Body of pancreas (tissue), 4 donors: ENCODE measurements at regions not wholly inside any gene's neighbourhood (a gene's known extent, or its start where the extent isn't known, plus 50 kb on each side); places are given as distances from the start of the nearest gene placed in this dataset.

ENCODE experiments used
- ATAC-seq: fragments of 150-250 bp; one replicate; pipeline ENCODE4 v1.9.1; 2016
- DNase-seq, 4 donors: peaks; one replicate each; pipeline ENCODE4 v3.0.0-alpha.2; 2019
- H3K27ac ChIP-seq, 4 donors: fragments of 200-600 bp; sonication (generic); 1 replicate in 3 of 4; 2 replicates in 1 of 4; pipeline versions ENCODE4 v1.5.1 to v1.6.1; 2016 to 2019; ENCODE audit warnings: mild to moderate bottlenecking in 1 of 4, mixed read lengths in 1 of 4, moderate library complexity in 1 of 4
- H3K27me3 ChIP-seq, 2 donors: fragments of 200-600 bp; sonication (generic); one replicate each; pipeline ENCODE4 v1.6.0; 2016; ENCODE audit warnings: mild to moderate bottlenecking in 1 of 2
- H3K36me3 ChIP-seq, 2 donors: fragments of 200-600 bp; sonication (generic); replicated peaks in 1 of 2; 2 replicates each; pipeline ENCODE4 v1.5.1; 2016; ENCODE audit warnings: low read depth in 2 of 2; ENCODE audit not compliant: insufficient read depth in 1 of 2
- H3K4me1 ChIP-seq: fragments of 200-600 bp; sonication (generic); one replicate; pipeline ENCODE4 v1.6.0; 2016
- H3K4me3 ChIP-seq, 2 donors: fragments of 200-600 bp; sonication (generic); 1 replicate in 1 of 2; 2 replicates in 1 of 2; pipeline ENCODE4 v1.5.1; 2016 to 2019
- H3K9me3 ChIP-seq, 3 donors: fragments of 200-600 bp; sonication (generic); 1 replicate in 2 of 3; 2 replicates in 1 of 3; pipeline ENCODE4 v1.5.1; 2016
- POLR2A ChIP-seq, 3 donors: fragments of 450-650 bp; IDR thresholded peaks; one replicate each; pipeline ENCODE4 v1.6.1; 2016; ENCODE audit warnings: antibody characterized with exemption in 3 of 3, mild to moderate bottlenecking in 2 of 3
- WGBS, 2 donors: methylation state at CpG; one replicate each; pipeline ENCODE4 v1.1.5; 2017; 5-methylcytosine and 5-hydroxymethylcytosine counted together
- intact Hi-C: fragments of 100-400 bp; cut with DNase I; formaldehyde crosslinking; loops from one replicate; pipeline ENCODE4 v1.15.1; 2023
- TF ChIP-seq, protein P1 (sequence below), 7 experiments: fragments of 450-650 bp in 4 of 7; fragments of 200-600 bp in 3 of 7; sonication (generic) in 3 of 7; IDR thresholded peaks; one replicate each; pipeline ENCODE4 v1.5.1; 2016 to 2019; ENCODE audit warnings: antibody characterized with exemption in 7 of 7

DNA sequence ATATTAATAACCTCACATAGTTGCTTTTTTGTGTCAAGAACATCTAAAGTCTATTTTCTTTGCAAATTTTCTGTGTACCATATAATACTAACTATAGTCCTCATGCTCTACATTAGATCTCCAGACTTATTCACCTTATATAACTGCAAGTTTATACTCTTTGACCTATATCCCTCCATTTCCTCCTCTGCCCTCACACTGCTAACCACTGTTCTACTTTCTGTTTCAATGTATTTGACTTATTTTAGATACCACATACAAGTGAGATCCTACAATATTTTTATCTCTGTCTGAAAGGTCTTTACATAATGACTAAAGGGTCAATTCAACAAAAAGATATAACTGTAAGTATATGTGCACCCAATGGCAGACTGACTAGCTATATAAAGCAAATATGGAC lies 789.7 kb upstream of the ZNF608 start:
- DNase-seq: no peak
- Histone ChIP-seq H3K4me3 (no peak overlapping the region), H3K36me3 (no peaks in the 10 kb centered on the region), H3K27ac (no peak overlapping the region), H3K9me3 (no peaks in the 10 kb centered on the region), H3K27me3 (no peaks in the 10 kb centered on the region), H3K4me1 (no peaks in the 10 kb centered on the region)
- intact Hi-C loops: no loop called here
- TF ChIP-seq POLR2A (IDR thresholded peaks at IDR 0.05): no peak
- TF ChIP-seq, protein P1, sequence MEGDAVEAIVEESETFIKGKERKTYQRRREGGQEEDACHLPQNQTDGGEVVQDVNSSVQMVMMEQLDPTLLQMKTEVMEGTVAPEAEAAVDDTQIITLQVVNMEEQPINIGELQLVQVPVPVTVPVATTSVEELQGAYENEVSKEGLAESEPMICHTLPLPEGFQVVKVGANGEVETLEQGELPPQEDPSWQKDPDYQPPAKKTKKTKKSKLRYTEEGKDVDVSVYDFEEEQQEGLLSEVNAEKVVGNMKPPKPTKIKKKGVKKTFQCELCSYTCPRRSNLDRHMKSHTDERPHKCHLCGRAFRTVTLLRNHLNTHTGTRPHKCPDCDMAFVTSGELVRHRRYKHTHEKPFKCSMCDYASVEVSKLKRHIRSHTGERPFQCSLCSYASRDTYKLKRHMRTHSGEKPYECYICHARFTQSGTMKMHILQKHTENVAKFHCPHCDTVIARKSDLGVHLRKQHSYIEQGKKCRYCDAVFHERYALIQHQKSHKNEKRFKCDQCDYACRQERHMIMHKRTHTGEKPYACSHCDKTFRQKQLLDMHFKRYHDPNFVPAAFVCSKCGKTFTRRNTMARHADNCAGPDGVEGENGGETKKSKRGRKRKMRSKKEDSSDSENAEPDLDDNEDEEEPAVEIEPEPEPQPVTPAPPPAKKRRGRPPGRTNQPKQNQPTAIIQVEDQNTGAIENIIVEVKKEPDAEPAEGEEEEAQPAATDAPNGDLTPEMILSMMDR (IDR thresholded peaks at IDR 0.05): no peak
- no peak for ATAC-seq

DNA sequence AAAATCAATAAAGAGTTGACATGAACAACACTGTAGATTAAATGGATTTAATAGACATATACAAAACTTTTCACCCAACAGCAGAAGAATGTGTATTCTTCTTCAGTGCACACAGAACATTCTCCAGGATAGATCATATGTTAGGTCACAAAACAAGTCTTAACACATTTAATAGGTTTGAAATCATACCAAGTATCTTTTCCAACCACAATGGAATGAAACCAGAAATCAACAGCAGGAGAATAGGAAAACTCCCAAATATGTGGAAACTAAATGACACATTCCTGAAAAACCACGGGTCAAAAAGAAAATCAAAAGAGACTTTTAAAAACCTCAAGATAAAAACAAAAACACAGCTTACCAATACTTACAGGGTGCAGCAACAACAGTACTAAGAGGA lies 790.1 kb upstream of the ZNF608 start:
- Histone ChIP-seq H3K36me3 (no peaks in the 10 kb centered on the region), H3K9me3 (no peaks in the 10 kb centered on the region), H3K4me3 (no peak overlapping the region), H3K27ac (no peak overlapping the region), H3K4me1 (no peaks in the 10 kb centered on the region), H3K27me3 (no peaks in the 10 kb centered on the region)
- intact Hi-C loops: no loop called here
- TF ChIP-seq, protein P1 (IDR thresholded peaks at IDR 0.05): no peak
- TF ChIP-seq POLR2A (IDR thresholded peaks at IDR 0.05): no peak
- 62 to 65% methylated on average over 1 of the region's 1 CpG for WGBS, 2 donors
- no peak for ATAC-seq
- no peak for DNase-seq

DNA sequence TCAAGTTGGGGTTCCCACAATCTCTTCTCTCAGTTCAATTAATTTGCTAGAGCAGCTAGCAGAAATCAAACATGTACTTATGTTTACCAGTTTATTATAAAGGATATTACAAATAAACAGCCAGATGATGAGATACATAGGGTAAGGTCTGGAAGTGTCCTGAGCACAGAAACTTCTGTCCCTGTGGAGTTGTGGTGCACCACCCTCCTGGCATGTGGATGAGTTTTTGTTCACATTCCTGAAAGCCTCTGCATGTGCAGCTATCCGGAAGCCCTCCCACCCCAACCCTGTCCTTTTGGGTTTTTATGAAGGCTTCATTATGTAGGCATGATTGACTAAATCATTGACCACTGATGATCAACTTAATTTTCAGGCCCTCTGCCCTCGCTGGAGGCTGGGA lies 791.2 kb upstream of the ZNF608 start:
- Histone ChIP-seq H3K36me3 (no peaks in the 10 kb centered on the region), H3K4me3 (no peak overlapping the region), H3K27me3 (no peaks in the 10 kb centered on the region), H3K27ac (no peak overlapping the region), H3K9me3 (no peaks in the 10 kb centered on the region), H3K4me1 (no peaks in the 10 kb centered on the region)
- 80 to 88% methylated on average over 2 of the region's 2 CpGs for WGBS, 2 donors
- intact Hi-C loops: no loop called here
- DNase-seq (no peak), ATAC-seq (no peak)
- TF ChIP-seq POLR2A (IDR thresholded peaks at IDR 0.05): no peak
- TF ChIP-seq, protein P1 (IDR thresholded peaks at IDR 0.05): no peak

DNA sequence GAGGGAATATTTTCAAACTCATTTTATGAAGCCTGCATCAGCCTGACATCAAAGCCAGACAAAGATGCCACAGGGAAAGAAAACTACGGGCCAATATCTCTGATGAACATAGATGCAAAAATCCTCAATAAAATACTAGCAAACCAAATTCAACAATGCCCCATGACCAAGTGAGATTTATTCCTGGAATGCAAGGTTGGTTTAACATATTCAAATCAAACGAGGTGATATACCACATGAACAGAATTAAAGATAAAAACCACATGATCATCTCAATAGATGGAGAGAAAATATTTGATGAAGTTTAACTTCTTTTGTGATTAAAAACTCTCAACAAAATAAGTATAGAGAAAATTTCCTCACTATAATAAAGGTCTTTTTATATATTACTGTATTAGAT lies 792.0 kb upstream of the ZNF608 start:
- DNase-seq (no peak), ATAC-seq (no peak)
- TF ChIP-seq POLR2A (IDR thresholded peaks at IDR 0.05): no peak
- TF ChIP-seq, protein P1 (IDR thresholded peaks at IDR 0.05): no peak
- H3K27ac ChIP-seq: no peak overlapping the region
- H3K4me3 ChIP-seq: no peak overlapping the region
- WGBS, 2 donors: 75 to 77% methylated on average over 2 of the region's 2 CpGs
- no peaks in the 10 kb centered on the region for H3K4me1 ChIP-seq
- no peaks in the 10 kb centered on the region for H3K27me3 ChIP-seq
- no peaks in the 10 kb centered on the region for H3K9me3 ChIP-seq
- intact Hi-C loops: no loop called here
- no peaks in the 10 kb centered on the region for H3K36me3 ChIP-seq

DNA sequence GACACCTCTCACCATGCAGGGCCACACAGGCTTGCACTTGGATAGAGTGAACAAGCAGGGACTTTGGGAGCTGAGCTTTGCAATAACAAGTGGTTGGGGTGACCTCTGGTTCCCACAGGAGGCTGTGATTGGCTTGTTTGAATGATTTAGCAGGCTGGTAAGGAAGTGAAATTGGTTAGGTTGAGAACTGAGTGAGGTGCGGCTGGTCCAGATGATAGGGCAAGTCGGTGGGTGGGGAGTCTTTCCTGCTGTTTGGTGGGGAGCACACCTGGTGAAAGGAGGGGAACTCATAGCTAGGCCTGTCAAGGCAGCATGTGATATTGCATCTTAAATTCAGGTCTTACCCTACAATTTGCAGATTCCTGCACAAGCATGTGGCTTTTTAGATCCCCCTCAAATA lies 794.6 kb upstream of the ZNF608 start:
- DNase-seq (no peak), ATAC-seq (no peak)
- TF ChIP-seq, protein P1 (IDR thresholded peaks at IDR 0.05): no peak
- TF ChIP-seq POLR2A (IDR thresholded peaks at IDR 0.05): no peak
- Histone ChIP-seq H3K36me3 (no peaks in the 10 kb centered on the region), H3K9me3 (no peaks in the 10 kb centered on the region), H3K4me1 (no peaks in the 10 kb centered on the region), H3K27me3 (no peaks in the 10 kb centered on the region), H3K27ac (no peak overlapping the region), H3K4me3 (no peak overlapping the region)
- intact Hi-C loops: no loop called here
- 86 to 94% methylated on average over 2 of the region's 2 CpGs for WGBS, 2 donors
